ENCODE measurements at regions not wholly inside any gene's neighbourhood (a gene's known extent, or its start where the extent isn't known, plus 50 kb on each side); places are given as distances from the start of the nearest gene placed in this dataset.
"Not testable (repeated sequence)": the region's sequence is repeated elsewhere in the genome, so short reads cannot be mapped to it uniquely, and the experiment has no call there.

DNA sequence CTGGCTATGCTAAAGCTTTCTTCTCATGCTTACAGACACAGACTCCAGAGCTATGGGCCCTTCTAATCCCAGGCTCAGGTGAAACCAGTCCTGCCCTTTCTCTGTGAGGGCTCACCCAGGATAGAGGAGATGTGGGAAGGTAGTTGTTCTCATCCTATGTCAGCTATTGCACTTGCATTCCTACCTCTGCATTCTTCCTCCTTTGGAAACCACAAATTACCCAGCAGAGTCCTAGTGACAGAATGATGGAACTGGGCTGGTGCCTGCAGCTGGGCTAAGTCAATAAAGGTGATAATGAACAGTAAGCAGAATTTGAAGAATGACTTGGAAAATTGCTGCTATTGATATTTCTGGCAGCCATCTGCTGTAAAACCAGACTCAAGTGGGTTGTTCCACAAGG, 560.0 kb downstream of the TMEM135 start:
- Mint-ChIP-seq H3K36me3 (ENCODE audit: low read depth) (no peaks in the 10 kb centered on the region), H3K27ac (no peak overlapping the region), H3K4me1 (ENCODE audit: low read depth) (no peaks in the 10 kb centered on the region), H3K4me3 (no peak overlapping the region), H3K9me3 (peaks cover 2% of the 10 kb centered on the region), H3K27me3 (ENCODE audit: low read depth) (no peaks in the 10 kb centered on the region)
- CTCF ChIA-PET: no interaction called here
- no peak for DNase-seq
- intact Hi-C loops (cut with micrococcal nuclease): no loop called here

DNA sequence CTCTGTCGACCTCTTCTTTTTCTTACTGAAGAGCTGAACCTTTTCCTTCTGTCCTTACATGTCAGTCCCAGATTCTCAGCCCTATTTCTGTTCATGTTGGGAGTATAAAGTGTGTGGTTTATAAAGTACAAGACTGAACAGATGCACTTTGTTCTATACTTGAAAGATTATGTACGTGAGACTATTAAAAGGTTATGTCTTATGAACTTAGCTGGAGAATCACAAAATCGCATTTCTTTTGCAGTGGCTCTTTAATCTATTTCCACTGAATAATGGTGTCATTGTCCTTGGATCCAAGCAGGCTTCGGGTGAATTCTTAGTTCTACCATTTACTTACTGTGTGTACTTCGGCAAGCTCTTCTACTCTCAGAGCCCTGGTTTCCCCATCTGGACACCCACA, 558.4 kb downstream of the TMEM135 start:
- intact Hi-C loops (cut with micrococcal nuclease): no loop called here

DNA sequence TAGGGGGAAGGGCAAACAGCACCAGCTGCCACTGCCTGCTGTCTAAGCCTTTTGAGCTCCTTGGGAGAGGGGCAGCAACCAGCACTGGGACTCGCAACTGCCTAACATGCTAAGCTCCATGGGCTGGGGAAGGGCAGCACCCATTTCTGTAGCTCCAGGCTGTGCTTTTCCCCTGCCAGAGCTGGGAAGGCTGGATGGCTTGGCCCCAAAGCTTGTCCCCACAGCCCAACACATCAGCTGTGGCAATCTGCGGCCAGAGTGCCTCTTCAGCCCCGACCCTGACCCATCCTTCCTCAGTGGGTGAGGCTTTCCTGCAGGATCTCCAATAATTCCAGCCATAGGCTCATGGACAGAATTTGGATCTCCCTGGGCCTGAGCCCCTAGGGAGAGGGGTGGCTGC, 551.3 kb downstream of the TMEM135 start:
- intact Hi-C loops (cut with micrococcal nuclease): no loop called here
- CTCF ChIA-PET: no interaction called here
- no peak overlapping the region for H3K27ac Mint-ChIP-seq
- H3K4me1 Mint-ChIP-seq (ENCODE audit: low read depth): no peaks in the 10 kb centered on the region
- no peaks in the 10 kb centered on the region for H3K36me3 Mint-ChIP-seq (ENCODE audit: low read depth)
- DNase-seq: no peak
- no peak overlapping the region for H3K4me3 Mint-ChIP-seq
- H3K27me3 Mint-ChIP-seq (ENCODE audit: low read depth): peaks cover 3% of the 10 kb centered on the region
- H3K9me3 Mint-ChIP-seq: peaks cover 18% of the 10 kb centered on the region

More for the DNA sequence above, 558.4 kb downstream of the TMEM135 start:
- H3K4me1 Mint-ChIP-seq (ENCODE audit: low read depth): no peaks in the 10 kb centered on the region
- no peak overlapping the region for H3K4me3 Mint-ChIP-seq
- H3K36me3 Mint-ChIP-seq (ENCODE audit: low read depth): no peaks in the 10 kb centered on the region
- no peak for DNase-seq
- CTCF ChIA-PET: interaction anchor here (0.7 kb wide), 1 partner anchor 229 kb away, joined by 3 read pairs; no protein-coding TSS in a partner anchor
- H3K27ac Mint-ChIP-seq: no peak overlapping the region
- H3K9me3 Mint-ChIP-seq: peaks cover 7% of the 10 kb centered on the region
- H3K27me3 Mint-ChIP-seq (ENCODE audit: low read depth): no peaks in the 10 kb centered on the region

DNA sequence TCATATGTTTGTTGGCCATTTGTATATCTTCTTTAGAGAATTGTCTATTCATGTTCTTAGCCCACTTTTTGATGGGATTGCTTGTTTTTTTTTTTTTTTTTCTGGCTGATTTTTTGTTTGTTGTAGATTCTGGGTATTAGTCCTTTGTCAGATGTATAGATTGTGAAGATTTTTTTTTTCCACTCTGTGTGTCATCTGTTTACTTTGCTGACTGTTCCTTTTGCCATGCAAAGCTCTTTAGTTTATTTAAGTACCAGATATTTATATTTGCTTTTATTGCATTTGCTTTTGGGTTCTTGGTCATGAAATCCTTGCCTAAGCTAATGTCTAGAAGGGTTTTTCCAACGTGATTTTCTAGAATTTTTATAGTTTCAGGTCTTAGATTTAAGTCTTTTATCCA, 547.9 kb downstream of the TMEM135 start:
- H3K27me3 Mint-ChIP-seq (ENCODE audit: low read depth); intact Hi-C loops (cut with micrococcal nuclease); H3K27ac Mint-ChIP-seq; DNase-seq; H3K4me3 Mint-ChIP-seq; H3K4me1 Mint-ChIP-seq (ENCODE audit: low read depth); H3K36me3 Mint-ChIP-seq (ENCODE audit: low read depth); H3K9me3 Mint-ChIP-seq: not testable (repeated sequence)
- CTCF ChIA-PET: interaction anchor here (0.6 to 0.7 kb wide), 2 partner anchors 127 to 165 kb away, joined by 3 to 5 read pairs; no protein-coding TSS in a partner anchor

DNA sequence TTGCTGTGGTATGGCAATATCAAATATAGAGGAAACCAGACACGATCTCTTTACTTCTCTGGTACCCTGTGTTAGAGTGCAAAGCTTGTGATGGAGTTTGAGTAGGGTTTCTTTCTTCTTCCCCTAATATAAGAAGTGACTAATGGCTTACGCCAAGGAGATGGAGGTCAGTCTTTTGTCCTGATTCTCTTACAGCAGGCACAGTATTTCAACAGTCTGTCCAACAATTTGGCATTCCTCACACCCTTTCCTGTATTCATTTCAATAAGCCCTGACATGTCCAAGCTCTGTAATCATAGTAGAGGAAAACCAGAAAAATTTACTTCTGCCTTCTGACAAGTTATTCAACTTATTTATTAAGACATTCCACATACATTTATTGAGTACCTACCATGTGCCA, 546.2 kb downstream of the TMEM135 start:
- H3K27me3 Mint-ChIP-seq (ENCODE audit: low read depth): peaks cover 3% of the 10 kb centered on the region
- no peaks in the 10 kb centered on the region for H3K4me1 Mint-ChIP-seq (ENCODE audit: low read depth)
- no peaks in the 10 kb centered on the region for H3K36me3 Mint-ChIP-seq (ENCODE audit: low read depth)
- intact Hi-C loops (cut with micrococcal nuclease): no loop called here
- no peak overlapping the region for H3K27ac Mint-ChIP-seq
- DNase-seq: no peak
- no peak overlapping the region for H3K4me3 Mint-ChIP-seq
- H3K9me3 Mint-ChIP-seq: peaks cover 4% of the 10 kb centered on the region
- CTCF ChIA-PET: no interaction called here

DNA sequence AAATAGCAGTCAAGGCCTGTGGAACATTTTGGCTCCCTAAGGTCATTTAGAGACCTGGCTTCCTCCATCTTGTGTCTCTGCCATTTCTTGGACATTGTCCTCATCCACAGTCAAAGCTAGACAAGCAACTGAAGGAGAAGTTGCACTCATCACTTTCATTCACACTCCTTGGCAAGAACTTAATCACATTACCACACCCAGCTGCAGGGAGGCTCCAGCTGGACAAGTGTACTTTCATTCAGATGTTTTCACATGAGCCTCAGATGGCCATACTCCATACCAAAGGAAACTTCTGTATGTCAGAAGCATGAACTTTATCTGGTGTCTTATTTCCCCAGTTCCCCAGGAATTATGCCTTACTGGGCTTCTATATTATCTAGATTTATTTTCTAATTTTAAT, 537.4 kb downstream of the TMEM135 start:
- intact Hi-C loops (cut with micrococcal nuclease): no loop called here
- no peaks in the 10 kb centered on the region for H3K9me3 Mint-ChIP-seq
- no peaks in the 10 kb centered on the region for H3K4me1 Mint-ChIP-seq (ENCODE audit: low read depth)
- no peak overlapping the region for H3K27ac Mint-ChIP-seq
- no peaks in the 10 kb centered on the region for H3K27me3 Mint-ChIP-seq (ENCODE audit: low read depth)
- no peak overlapping the region for H3K4me3 Mint-ChIP-seq
- no peak for DNase-seq
- CTCF ChIA-PET: no interaction called here
- no peaks in the 10 kb centered on the region for H3K36me3 Mint-ChIP-seq (ENCODE audit: low read depth)

DNA sequence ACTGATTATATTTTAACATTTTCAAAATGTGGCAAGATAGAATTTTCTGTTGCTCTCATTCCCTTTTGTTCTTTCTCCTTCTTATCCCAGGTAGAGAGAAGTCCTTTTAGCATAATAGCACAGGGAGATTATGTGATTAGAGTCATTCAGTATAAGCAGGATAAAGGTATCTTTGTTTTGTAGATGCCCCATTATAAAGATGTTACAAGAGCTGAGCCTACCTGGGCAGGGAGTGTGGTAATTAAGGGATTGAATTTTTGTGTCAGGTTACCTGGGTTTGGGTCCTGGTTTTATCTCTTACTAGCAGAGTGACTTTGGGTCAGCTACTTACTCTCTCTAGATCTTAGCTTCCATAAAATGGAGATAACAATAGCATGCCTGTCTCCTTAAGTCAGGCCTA, 536.5 kb downstream of the TMEM135 start:
- H3K4me1 Mint-ChIP-seq (ENCODE audit: low read depth): no peaks in the 10 kb centered on the region
- H3K27ac Mint-ChIP-seq: no peak overlapping the region
- H3K9me3 Mint-ChIP-seq: peaks cover 4% of the 10 kb centered on the region
- DNase-seq: no peak
- H3K4me3 Mint-ChIP-seq: no peak overlapping the region
- CTCF ChIA-PET: no interaction called here
- H3K27me3 Mint-ChIP-seq (ENCODE audit: low read depth): no peaks in the 10 kb centered on the region
- H3K36me3 Mint-ChIP-seq (ENCODE audit: low read depth): no peaks in the 10 kb centered on the region
- intact Hi-C loops (cut with micrococcal nuclease): no loop called here

DNA sequence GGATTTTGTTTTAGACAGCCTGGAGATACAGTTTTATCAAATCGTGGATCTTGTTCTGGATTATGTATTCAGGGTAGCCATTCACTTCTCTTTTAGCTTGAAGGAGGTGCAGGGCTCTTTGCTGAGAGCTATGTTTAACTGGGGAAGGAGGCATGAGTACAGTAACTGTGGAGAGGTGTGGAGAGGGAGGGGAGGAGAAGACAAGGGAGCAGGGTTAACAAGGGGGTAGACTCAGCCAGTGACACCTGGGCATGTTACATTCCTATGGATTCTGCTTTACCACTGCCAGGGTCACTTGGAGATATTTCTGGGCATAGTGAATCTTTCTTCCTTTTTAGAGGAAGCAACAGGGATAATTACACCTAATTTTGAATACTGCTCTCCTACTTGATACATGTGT, 536.0 kb downstream of the TMEM135 start:
- no peak overlapping the region for H3K27ac Mint-ChIP-seq
- no peaks in the 10 kb centered on the region for H3K27me3 Mint-ChIP-seq (ENCODE audit: low read depth)
- no peak overlapping the region for H3K4me3 Mint-ChIP-seq
- CTCF ChIA-PET: no interaction called here
- intact Hi-C loops (cut with micrococcal nuclease): no loop called here
- no peak for DNase-seq
- peaks cover 4% of the 10 kb centered on the region for H3K9me3 Mint-ChIP-seq
- H3K36me3 Mint-ChIP-seq (ENCODE audit: low read depth): no peaks in the 10 kb centered on the region
- H3K4me1 Mint-ChIP-seq (ENCODE audit: low read depth): no peaks in the 10 kb centered on the region

DNA sequence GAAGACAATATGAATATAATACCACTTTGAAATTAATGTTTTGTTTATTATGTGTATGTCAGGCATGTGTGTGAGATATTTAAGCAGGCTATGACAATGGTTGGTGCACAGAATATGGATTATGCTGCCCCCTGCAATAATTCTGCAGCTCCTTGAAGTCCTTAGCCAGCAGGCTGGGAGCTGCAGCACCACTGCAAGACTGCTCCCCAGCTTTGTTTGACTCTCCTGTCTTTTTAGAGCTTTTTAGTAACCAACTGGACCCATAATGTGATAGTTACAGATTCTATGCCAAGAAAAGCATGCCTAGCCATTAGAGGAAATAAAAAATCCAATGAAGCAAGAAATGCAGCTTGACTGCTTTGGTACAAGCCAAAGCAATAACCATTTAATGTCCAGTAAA, 535.1 kb downstream of the TMEM135 start:
- no peak overlapping the region for H3K27ac Mint-ChIP-seq
- no peak overlapping the region for H3K4me3 Mint-ChIP-seq
- no peaks in the 10 kb centered on the region for H3K36me3 Mint-ChIP-seq (ENCODE audit: low read depth)
- CTCF ChIA-PET: no interaction called here
- no peak for DNase-seq
- intact Hi-C loops (cut with micrococcal nuclease): no loop called here
- H3K4me1 Mint-ChIP-seq (ENCODE audit: low read depth): no peaks in the 10 kb centered on the region
- H3K27me3 Mint-ChIP-seq (ENCODE audit: low read depth): no peaks in the 10 kb centered on the region
- peaks cover 4% of the 10 kb centered on the region for H3K9me3 Mint-ChIP-seq

DNA sequence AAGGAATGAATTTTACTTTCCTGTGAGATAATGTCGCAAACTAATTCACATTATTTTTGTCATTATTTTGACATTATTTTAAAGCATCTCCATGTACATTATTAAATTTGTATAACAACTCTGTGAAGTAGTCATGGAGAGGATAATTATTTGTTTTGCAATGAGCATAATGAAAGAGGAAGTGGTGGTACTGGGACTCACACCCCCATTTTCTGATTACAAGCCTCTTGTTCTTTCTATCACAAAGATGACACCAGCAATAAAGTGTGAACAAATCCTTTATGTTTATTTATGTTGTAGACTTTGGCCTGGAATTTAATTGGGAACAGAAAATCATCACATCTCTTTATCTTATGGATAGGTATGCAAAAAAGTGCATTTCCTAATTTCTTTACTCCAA, 522.6 kb downstream of the TMEM135 start:
- Mint-ChIP-seq H3K4me1 (ENCODE audit: low read depth) (no peaks in the 10 kb centered on the region), H3K36me3 (ENCODE audit: low read depth) (no peaks in the 10 kb centered on the region), H3K27me3 (ENCODE audit: low read depth) (no peaks in the 10 kb centered on the region), H3K9me3 (peaks cover 5% of the 10 kb centered on the region), H3K27ac (no peak overlapping the region), H3K4me3 (no peak overlapping the region)
- intact Hi-C loops (cut with micrococcal nuclease): no loop called here
- CTCF ChIA-PET: no interaction called here
- no peak for DNase-seq

DNA sequence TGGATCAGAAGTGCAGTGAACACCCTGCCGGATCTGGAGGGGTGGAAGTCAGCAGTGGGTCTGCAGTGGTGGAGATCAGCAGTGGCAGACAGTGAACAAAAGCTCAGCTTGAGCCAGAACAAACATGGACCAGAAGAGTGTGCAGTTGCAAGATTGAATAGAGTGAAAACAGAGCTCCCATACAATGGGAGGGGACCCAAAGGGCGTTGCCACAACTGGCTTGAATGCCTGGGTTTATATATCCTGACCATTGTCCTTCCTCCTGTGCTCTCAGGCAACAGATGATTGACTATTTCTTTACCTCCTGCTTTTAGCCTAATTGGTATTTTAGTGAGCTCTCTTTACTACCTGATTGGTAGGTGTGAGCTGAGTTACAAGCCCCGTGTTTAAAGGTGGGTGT, 522.1 kb downstream of the TMEM135 start:
- H3K27ac Mint-ChIP-seq; H3K36me3 Mint-ChIP-seq (ENCODE audit: low read depth); H3K4me3 Mint-ChIP-seq; H3K27me3 Mint-ChIP-seq (ENCODE audit: low read depth); CTCF ChIA-PET; intact Hi-C loops (cut with micrococcal nuclease); H3K9me3 Mint-ChIP-seq; DNase-seq; H3K4me1 Mint-ChIP-seq (ENCODE audit: low read depth): not testable (repeated sequence)

DNA sequence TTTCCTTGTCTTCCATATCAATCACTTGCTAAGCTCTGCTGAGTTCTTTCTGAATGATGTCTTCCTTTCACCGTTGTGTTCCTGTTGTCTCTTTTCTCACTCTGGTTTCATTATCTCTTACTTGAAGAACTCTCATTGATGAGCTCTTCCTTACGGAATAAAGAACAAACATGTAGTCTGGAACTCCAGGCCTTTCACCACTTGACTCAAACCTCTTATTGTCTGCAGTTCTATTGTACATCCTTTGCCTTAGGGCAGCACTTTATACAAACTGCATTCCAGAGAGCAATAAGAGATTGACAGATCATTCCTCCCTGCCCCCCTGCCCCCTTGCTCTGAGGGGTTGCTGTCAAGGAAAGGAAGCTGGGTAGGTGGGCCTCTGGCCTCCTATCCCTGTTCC, 517.4 kb downstream of the TMEM135 start:
- no peaks in the 10 kb centered on the region for H3K4me1 Mint-ChIP-seq (ENCODE audit: low read depth)
- peaks cover 6% of the 10 kb centered on the region for H3K9me3 Mint-ChIP-seq
- H3K4me3 Mint-ChIP-seq: no peak overlapping the region
- intact Hi-C loops (cut with micrococcal nuclease): no loop called here
- CTCF ChIA-PET: no interaction called here
- no peak overlapping the region for H3K27ac Mint-ChIP-seq
- no peak for DNase-seq
- H3K36me3 Mint-ChIP-seq (ENCODE audit: low read depth): no peaks in the 10 kb centered on the region
- H3K27me3 Mint-ChIP-seq (ENCODE audit: low read depth): no peaks in the 10 kb centered on the region

DNA sequence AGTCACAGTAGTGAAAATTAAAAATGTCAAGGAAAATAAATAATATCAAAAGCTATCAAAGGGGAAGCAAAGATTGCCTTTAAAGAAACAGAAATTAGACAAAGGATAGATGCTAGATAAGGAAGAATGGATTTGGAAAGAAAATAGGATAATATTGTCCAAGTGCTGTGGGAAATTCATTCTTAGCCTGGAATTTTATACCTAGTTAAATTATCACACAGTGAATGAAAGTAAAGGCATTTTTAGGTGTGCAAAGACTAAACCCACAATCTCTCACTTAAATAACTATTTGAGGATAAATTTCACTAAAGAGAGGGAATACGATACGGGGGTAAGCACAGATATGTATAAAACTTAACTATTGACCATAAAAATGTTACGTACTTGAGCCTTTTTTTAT, 511.1 kb downstream of the TMEM135 start:
- Mint-ChIP-seq H3K36me3 (ENCODE audit: low read depth) (no peaks in the 10 kb centered on the region), H3K4me3 (no peak overlapping the region), H3K27ac (no peak overlapping the region), H3K4me1 (ENCODE audit: low read depth) (no peaks in the 10 kb centered on the region), H3K27me3 (ENCODE audit: low read depth) (no peaks in the 10 kb centered on the region), H3K9me3 (peaks cover 24% of the 10 kb centered on the region)
- CTCF ChIA-PET: no interaction called here
- no peak for DNase-seq
- intact Hi-C loops (cut with micrococcal nuclease): no loop called here

DNA sequence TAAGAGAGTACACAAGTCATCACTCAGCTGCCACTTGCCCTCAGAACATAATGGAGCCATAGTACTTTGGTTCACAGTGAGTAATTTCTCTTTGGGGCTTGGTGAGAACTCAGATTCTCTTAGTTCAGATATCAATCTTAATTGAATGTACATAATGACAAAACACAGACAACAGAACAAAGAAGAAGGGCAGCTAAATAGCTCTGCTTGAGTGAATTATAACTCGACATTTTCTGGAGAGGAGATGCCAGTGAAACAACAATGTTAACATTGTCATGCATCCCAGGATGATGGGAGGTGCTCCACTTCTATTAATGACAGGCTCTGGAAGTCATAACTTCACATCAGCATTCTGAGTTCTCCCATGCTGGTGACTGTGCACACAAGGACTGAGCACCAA, 508.1 kb downstream of the TMEM135 start:
- CTCF ChIA-PET: no interaction called here
- intact Hi-C loops (cut with micrococcal nuclease): no loop called here
- no peak overlapping the region for H3K27ac Mint-ChIP-seq
- no peaks in the 10 kb centered on the region for H3K4me1 Mint-ChIP-seq (ENCODE audit: low read depth)
- no peaks in the 10 kb centered on the region for H3K36me3 Mint-ChIP-seq (ENCODE audit: low read depth)
- peaks cover 37% of the 10 kb centered on the region for H3K9me3 Mint-ChIP-seq
- no peaks in the 10 kb centered on the region for H3K27me3 Mint-ChIP-seq (ENCODE audit: low read depth)
- no peak overlapping the region for H3K4me3 Mint-ChIP-seq
- DNase-seq: no peak
